HEK293 (cell line): ENCODE measurements at regions not wholly inside any gene's neighbourhood (a gene's known extent, or its start where the extent isn't known, plus 50 kb on each side); places are given as distances from the start of the nearest gene placed in this dataset.

Experiments used
- KLF10 ChIP-seq: fragments of 450-650 bp; IDR thresholded peaks from 2 replicates; pipeline ENCODE4 v1.5.1; 2018; ENCODE audit warnings: missing biosample characterization, mild to moderate bottlenecking, missing genetic modification characterization
- SP3 ChIP-seq: fragments of 450-650 bp; formaldehyde crosslinking; IDR thresholded peaks from 2 replicates; pipeline ENCODE4 v1.5.1; 2016; ENCODE audit warnings: missing biosample characterization, missing genetic modification characterization
- TCF7L2 ChIP-seq: IDR thresholded peaks from 2 replicates; pipeline ENCODE4 v1.6.1; 2011; ENCODE audit warnings: low read depth, mild to moderate bottlenecking, inconsistent platforms, low read length, moderate library complexity, borderline replicate concordance
- ZNF146 ChIP-seq: fragments of 450-650 bp; formaldehyde crosslinking; IDR thresholded peaks from 2 replicates; pipeline ENCODE4 v1.5.1; 2016; ENCODE audit warnings: missing biosample characterization, missing genetic modification characterization
- ZNF350 ChIP-seq: fragments of 450-650 bp; formaldehyde crosslinking; IDR thresholded peaks from 2 replicates; pipeline ENCODE4 v1.5.0; 2017; ENCODE audit warnings: missing biosample characterization, mild to moderate bottlenecking, missing genetic modification characterization
- ZNF626 ChIP-seq: fragments of 450-650 bp; sonication (Bioruptor Pico); formaldehyde crosslinking; IDR thresholded peaks from 2 replicates; pipeline ENCODE4 v1.5.1; 2018; ENCODE audit warnings: missing biosample characterization, missing genetic modification characterization, inconsistent platforms
- ZNF670 ChIP-seq: fragments of 450-650 bp; formaldehyde crosslinking; IDR thresholded peaks from 2 replicates; pipeline ENCODE4 v1.5.1; 2016; ENCODE audit warnings: missing biosample characterization, missing genetic modification characterization, low read depth
- TF ChIP-seq, protein P1 (sequence below): fragments of 450-650 bp; formaldehyde crosslinking; IDR thresholded peaks from 2 replicates; pipeline ENCODE4 v1.5.1; 2016; ENCODE audit warnings: missing biosample characterization, missing genetic modification characterization
- TF ChIP-seq, protein P2 (sequence below): fragments of 450-650 bp; formaldehyde crosslinking; IDR thresholded peaks from 2 replicates; pipeline ENCODE4 v1.5.1; 2016; ENCODE audit warnings: missing biosample characterization, missing genetic modification characterization
- TF ChIP-seq, protein P3 (sequence below): IDR thresholded peaks from 2 replicates; pipeline ENCODE4 v1.6.1; 2011; ENCODE audit warnings: mild to moderate bottlenecking, low read depth, low read length, borderline replicate concordance

DNA sequence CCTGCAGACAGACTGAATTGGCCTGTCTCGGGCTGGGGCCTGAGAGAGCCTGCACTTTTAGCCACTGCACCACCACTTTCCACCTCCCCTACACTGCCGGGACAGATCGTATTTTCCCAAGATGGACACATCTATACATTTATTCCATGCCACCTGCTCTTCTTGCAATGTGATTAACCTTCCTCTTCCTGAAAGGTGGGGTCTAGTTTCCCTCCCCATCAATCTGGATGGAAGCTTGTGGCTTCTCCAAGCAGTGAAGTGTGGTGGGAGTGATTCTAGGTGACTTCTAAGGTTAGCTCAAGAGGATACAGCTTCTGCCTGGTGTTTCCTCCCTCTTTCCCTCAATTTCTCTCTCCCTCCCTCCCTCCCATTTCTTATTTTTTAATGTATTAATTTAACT lies 143.7 kb downstream of the GPCPD1 start:
- TF ChIP-seq, protein P1, sequence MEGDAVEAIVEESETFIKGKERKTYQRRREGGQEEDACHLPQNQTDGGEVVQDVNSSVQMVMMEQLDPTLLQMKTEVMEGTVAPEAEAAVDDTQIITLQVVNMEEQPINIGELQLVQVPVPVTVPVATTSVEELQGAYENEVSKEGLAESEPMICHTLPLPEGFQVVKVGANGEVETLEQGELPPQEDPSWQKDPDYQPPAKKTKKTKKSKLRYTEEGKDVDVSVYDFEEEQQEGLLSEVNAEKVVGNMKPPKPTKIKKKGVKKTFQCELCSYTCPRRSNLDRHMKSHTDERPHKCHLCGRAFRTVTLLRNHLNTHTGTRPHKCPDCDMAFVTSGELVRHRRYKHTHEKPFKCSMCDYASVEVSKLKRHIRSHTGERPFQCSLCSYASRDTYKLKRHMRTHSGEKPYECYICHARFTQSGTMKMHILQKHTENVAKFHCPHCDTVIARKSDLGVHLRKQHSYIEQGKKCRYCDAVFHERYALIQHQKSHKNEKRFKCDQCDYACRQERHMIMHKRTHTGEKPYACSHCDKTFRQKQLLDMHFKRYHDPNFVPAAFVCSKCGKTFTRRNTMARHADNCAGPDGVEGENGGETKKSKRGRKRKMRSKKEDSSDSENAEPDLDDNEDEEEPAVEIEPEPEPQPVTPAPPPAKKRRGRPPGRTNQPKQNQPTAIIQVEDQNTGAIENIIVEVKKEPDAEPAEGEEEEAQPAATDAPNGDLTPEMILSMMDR (tag by site-specific recombination), result no peak
- TF ChIP-seq KLF10, result no peak
- TF ChIP-seq ZNF626 (tag by site-specific recombination), result no peak
- TF ChIP-seq ZNF146 (tag by site-specific recombination), result no peak
- TF ChIP-seq, protein P2, sequence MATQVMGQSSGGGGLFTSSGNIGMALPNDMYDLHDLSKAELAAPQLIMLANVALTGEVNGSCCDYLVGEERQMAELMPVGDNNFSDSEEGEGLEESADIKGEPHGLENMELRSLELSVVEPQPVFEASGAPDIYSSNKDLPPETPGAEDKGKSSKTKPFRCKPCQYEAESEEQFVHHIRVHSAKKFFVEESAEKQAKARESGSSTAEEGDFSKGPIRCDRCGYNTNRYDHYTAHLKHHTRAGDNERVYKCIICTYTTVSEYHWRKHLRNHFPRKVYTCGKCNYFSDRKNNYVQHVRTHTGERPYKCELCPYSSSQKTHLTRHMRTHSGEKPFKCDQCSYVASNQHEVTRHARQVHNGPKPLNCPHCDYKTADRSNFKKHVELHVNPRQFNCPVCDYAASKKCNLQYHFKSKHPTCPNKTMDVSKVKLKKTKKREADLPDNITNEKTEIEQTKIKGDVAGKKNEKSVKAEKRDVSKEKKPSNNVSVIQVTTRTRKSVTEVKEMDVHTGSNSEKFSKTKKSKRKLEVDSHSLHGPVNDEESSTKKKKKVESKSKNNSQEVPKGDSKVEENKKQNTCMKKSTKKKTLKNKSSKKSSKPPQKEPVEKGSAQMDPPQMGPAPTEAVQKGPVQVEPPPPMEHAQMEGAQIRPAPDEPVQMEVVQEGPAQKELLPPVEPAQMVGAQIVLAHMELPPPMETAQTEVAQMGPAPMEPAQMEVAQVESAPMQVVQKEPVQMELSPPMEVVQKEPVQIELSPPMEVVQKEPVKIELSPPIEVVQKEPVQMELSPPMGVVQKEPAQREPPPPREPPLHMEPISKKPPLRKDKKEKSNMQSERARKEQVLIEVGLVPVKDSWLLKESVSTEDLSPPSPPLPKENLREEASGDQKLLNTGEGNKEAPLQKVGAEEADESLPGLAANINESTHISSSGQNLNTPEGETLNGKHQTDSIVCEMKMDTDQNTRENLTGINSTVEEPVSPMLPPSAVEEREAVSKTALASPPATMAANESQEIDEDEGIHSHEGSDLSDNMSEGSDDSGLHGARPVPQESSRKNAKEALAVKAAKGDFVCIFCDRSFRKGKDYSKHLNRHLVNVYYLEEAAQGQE (tag by site-specific recombination), result no peak
- no peak for TF ChIP-seq SP3 (tag by site-specific recombination)
- TF ChIP-seq, protein P3, sequence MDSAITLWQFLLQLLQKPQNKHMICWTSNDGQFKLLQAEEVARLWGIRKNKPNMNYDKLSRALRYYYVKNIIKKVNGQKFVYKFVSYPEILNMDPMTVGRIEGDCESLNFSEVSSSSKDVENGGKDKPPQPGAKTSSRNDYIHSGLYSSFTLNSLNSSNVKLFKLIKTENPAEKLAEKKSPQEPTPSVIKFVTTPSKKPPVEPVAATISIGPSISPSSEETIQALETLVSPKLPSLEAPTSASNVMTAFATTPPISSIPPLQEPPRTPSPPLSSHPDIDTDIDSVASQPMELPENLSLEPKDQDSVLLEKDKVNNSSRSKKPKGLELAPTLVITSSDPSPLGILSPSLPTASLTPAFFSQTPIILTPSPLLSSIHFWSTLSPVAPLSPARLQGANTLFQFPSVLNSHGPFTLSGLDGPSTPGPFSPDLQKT, result no peak
- TF ChIP-seq ZNF670, result no peak
- no peak for TF ChIP-seq ZNF350 (tag by site-specific recombination)
- no peak for TF ChIP-seq TCF7L2
